GM21576 (cell line): ENCODE measurements at regions not wholly inside any gene's neighbourhood (a gene's known extent, or its start where the extent isn't known, plus 50 kb on each side); places are given as distances from the start of the nearest gene placed in this dataset.
A peak's percentile ranks its signal among the peaks of the same experiment; 100 is the strongest.

ENCODE experiments used
- ATAC-seq: cut with Tn5 transposase; IDR thresholded peaks from one replicate; pipeline ENCODE4 v1.9.1; 2021; ENCODE audit warnings: mild to moderate bottlenecking, moderate library complexity; ENCODE audit not compliant: unreplicated experiment

DNA sequence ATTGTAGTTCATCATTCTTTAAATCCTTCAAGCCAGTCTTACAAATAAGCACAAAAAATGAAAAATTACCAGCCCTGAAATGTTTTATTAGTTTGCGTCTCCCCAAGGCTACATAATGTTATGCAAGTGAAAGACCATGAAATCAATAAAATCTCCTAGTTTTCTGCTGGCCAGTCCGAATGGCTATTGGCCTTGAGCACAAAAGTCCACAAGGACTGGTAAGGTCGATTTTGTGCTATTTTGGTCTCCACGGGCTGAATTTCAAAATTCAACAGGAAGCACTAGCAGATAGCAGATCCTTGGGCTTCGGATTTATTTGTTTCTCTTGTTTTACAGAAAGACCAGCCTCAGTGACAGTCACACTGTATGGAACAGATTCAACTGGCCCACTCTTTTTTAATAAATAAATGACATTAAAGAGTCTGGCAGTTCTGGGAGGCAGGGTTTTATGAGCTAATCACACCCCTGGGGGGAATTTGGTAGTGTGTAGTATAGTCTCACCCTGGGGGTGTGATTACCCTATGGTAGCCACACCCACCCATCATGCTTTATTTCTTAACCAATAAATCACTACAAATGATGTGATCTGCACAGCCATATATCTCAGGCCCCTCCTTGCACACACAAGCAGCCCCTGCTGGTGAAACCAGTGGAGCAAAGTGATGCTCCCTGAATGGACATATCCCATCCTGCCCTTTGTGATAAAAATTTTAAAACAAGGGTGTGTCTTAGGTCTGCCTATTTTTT is 51.1 kb upstream of the TMEM33 start:
- no peak for ATAC-seq

DNA sequence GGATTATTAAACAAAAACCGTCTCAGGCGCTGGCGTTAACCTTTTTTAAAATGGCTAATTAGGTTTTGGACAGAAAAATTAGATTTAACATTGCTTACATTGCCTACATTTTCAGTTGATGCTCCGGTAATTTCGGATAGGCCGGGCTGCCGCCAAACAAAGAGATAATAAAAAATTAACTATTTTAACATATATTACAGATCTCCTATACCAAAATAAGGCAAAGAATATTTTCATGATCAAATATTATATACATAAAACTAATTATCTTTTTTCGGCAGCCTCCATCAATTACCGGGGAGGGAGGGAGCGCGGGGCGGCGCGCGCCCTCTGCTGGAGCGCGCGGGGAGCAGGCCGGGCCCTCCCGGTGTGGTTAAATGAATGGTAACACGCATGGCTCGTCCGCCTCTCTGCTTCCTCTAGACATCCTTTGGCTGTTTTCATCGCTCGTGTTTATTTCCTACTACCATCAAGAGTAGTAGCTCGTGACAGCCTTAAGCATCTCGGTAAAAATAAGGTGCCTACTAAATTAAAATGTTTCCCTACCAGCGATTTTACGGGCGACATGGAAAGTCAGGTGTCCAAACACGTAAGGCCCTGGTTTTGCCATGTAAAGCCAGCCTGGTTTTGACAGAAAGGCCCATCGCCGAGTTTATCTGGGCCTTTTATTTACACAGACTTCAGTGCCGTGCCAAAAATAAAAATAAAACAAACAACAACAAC is 52.4 kb upstream of the TMEM33 start:
- peak; percentile 60 for ATAC-seq

DNA sequence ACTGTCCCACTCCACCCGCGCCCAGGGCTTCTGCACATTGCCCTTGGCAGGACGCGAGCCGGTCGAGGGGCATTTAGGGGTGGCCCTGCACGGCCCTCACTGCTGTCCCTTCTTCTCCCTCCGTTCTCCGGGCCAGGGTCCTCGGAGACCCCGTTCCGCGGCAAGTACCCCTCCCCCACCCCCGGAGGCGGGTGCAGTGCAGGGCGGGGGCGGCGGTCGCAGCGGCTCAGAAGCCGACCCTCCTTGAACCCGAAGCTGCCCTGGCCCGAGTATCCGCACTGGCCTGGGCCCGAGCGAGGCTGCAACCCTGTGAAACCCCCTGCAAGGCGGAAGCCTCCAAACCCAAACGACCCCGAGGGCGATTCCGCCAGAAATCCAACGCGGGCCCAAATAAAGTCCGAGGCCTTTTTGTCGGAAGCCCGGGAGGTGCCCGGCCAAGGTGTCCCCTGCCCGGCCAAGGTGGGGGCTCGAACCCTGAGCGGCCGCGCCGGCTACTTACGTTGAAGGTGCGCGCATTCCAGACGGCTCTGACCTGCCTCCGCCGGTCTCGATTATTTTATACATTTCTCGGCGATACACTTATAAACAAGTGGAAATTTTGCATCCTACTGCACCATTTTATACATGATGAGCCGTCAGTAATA is 53.1 kb upstream of the TMEM33 start:
- no peak for ATAC-seq

DNA sequence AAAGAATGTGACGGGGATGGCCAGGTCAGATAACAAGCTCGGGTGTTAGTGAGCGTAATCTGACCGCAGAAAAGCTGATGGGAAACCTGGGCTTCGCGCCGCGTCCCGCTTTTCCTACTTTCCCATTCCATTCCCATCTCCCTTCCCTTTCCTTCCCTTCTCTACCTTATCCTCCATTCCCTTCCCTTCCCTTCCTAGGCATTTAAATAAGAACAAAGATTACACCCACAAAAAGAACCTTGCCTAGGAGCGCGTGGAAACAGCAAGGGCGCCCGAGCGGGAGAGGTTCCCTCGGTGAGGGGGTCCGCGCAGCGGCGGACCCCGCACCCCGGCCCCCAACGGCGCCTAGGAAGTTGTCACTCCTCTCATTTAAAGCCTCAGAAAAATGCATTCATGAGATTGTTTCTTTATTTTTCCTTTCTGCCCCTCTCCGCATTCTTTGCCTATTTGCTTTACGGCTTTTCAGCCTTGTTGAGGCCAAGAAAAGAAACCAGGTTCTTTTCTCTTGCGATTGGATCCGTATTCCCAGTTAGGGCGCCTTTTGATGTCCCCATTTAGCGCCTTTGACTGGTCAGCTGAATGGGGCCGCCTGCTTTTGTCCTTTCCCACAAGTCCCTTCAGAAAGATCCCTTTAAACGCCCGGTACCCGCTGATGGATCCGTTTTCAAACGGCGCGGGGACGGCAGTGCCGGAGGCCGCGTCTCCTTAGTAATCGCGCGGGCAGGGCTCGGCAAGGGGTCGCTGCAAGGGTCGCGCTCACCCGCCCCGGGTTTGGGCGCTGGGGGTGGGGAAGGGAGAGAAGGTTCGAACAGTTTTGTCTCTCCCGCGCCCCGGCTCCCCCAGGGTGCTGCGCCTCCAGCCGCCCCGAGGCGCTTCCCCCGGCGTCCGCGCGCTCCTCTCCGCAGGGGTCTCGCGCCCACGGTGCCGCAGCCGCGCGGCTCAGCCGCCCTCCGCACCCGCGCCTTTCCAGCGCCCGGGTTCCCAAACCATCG is 54.1 kb upstream of the TMEM33 start:
- ATAC-seq = no peak

DNA sequence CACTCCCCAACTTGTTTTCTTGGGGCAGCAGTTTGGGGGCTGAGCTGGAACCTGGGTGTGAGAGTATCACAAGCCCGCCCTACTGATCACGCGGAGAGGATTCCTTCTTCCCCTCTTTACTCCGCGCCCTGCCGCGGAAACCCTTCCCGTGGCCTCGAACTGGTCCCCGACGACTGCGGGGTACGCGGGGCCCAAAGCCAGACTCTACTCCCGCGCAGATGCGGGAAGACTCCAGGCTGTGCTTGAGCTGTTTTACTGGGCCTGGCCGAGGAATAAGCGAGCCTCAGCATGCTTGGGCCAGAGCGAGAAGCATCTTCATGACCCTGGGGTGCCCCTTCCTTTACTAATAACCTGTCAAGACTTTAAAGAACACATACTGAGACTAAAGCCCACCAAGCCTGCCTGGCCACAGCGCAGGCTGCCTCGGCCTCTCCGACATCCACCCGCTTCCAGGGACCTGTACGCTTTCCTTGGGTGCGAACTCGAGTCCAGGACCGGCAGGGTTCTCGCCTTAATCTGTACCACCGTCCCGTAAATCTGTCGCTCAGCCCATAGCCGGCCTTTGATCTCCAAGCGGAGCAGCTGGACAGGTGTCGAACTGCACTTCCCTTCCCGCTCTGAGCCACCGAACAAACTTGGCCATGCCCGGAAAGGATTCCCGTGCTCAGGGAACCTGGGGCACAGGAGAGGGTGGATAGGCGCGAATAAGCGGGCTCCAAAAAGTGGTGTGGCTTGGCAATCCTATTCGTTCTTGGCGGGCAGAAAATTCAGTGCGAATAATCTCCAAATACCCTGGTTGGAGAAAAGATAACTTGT is 55.0 kb upstream of the TMEM33 start:
- ATAC-seq = no peak

DNA sequence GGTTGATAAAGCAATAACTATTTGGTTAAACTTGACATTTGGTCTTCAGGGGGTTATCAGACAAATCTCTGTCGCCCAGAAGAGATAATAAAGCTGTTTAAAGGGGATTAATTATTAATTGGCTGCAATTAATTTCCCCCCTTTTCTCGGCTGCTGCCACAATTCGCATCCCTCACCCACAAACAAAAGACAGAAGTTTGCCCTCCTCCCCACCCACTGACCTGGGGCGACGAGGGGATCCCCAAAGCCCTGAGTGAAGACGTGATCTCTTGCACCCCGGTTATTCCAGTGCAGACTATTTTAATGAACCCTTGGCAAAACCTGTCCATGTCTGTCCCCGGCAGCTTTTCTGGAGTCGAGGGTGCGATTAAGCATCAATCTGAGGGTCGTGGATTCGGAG is 55.7 kb upstream of the TMEM33 start:
- ATAC-seq = no peak

DNA sequence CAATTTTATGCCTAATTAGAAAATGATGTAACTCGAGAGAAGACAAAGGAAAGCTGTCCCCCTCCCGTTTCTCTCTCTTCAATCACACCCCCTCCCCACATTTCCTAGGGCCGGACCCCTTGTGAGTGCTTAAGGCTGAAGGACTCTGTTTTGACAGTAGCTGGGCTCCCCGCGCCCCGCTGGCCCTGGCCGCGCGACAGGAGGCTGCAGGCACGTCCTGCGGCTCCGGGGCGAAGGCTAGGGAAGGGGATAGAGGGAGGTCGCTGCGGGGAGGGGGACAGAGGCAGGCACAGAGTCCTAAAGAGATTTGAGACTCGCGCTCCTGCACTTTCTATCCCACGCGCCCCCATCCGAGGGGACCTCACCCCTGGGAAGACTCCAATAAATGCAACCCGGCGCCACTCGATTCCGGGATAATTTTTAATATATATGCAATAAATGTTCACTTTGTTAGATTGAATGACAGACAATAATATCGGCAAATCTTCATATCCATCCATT is 56.2 kb upstream of the TMEM33 start:
- ATAC-seq = no peak

DNA sequence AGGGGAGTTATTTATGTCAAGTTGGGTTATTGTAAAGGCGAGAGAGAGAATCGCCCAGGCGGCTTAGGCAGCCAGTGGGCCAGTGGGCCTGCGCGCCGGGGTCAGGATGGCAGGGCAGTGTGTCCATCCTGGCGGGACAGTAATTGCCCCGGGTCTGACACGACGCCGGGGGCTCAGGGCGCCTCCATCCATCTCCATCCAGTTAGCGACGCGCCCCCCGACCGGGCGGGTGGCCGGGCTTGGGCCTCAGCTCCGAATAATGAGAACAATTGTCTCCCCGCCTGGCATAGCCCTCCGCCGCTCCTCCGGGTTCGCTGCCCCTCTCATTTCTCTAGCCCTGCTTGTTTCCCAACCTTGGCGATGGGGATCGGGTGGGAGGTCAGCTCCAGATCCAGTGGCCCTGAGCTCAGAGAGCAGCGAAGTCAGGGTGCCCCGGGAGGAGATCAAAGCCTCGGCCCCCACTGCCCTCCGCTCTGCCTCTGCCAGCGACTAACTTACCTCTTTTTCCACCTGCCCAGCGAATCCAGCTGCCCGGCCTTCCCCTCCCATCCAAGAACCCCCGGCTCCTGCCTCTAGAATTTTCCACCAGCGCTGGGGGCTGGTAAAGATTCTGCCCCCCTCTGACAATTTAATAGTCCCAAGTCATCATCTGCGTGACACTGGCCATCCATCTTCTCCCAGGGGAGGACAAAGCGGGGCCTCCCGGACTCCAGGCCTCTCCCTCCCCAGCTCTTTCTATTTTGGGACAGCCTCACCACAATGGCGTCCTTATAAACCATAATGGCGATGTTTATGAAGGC is 56.9 kb upstream of the TMEM33 start:
- ATAC-seq = no peak

DNA sequence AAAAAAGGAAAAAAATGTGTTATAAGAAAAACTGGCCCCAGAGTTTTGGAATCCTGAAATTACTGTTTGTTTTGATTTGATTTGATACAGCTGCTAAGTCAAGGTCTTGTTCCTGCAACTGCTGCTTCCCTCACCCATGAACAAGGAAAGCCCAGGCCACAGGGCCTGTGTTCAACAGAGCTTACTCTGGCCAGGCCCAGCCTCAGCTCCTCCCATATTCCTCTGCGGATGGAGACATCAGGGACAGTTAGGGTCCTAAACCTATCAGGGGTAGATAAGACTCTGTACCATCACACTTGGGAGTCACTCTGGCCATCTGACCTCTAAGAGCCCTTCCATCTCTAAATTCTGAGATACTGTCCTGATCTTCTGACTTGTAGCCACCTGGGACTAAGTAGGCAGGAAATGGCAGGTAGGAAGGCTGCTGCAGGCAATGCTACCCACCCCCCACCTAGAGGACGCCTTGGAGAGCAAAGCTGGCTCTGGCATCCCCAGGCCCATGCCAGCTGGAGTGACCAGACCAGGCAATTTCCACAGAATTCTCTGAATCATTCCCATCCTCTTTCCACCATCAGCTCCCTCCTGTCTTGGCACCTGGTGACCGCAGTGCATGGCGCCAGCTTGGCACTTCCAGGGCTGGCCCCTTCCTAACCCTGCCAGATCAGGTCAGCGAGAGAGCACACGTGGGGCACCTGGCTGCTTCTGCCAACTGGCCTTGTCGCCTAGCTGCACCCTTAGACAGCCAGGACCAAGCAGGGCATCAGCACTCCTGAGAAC is 58.0 kb upstream of the TMEM33 start:
- ATAC-seq = no peak

DNA sequence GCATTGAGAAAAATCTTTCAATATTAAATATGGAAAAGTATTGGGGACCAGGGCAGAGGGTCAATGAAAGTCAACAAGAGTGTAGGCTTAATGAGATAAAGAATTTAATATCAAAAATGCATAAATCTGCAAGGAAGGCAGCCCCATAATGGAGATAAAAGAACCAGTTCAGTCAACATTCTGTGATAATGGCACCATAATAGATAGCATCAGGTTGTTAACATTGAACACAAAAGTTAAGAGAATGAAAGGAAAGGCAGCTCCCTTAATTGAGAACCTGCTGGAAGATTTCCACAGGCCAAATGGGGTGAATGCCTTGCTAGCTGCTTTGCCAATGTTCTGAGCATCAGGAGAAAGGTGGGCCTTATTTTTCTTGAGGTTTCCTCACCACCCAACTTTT is 60.4 kb upstream of the TMEM33 start:
- no peak for ATAC-seq

DNA sequence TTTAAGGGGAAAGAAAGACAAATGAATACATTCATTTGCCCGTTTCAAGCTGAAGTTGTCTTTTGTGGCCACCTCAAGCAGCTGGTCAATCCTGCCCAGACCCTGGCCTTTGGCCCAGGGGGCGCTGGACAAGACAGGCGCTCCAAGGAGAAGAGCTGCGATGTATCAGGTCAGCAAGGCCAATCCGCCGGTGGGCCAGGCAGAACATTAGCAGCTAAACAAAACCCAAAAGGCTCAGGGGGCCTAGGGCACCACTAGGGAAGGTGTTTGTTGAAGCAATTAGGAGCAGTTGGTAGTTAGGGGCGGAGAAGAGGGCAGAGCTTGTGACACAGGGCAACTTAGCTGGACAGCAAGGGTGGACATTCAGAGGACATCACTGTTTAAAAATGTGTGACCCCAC is 60.8 kb upstream of the TMEM33 start:
- ATAC-seq = no peak

DNA sequence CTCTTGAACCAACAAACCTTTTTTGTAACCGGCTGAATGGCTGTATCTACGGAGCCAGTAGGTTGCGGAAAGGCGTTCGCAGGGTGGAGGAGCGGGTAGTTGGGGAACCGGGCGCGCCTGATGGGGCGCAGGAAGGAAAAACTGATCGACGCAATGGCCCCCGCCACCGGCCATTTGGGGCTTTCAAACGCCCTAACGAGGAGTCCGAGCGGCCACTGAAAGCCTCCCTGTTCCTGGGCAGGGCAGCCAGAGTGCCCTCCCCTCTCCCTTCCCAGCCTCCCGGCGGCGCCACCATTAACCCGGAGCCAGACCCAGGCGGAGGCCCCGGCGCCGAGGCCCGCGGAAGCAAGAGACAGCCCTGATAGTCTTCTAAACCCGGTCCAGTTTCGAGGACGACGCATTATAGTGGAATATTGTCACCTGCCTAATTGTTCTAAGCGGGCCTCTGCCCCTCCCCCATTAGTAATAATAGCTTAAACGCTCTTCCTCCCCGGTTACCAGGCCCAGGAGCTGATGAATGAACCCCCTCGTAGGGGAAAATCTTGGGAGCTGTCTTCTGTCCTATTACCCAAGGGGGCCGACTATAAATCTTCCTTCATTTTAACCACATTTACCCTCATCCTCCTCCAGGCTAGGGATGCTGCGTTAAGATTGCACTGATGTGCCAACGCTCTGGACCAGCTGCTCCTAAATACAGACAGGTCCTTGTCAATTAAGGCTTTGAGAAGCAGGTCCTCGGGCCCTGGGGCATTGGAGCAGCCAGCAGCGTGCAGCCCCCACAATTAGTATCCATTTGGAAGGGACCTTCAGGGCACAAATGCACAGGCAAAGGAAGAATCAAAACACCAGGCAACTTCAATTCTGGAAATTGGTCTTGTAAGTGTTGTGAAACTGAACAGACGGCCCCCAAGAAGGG is 61.6 kb upstream of the TMEM33 start:
- ATAC-seq = no peak

DNA sequence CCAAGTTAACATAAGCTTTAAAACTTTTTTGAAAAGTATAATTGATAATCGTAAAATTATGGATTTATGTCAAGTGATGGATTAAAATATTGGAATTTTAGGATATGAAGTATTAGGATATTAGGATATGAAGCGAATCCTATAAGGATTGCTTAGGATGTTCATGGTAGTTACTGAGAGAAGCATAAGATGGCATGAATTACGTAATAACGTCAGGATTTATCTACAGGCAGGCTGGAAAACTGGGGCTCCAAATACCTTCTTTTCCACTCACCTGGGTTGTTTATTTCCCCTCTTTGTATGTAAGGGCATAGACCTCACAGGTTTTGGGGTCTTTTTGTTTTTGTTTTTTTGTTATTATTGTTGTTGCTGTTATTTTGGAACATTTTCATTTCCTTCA is 65.2 kb upstream of the TMEM33 start:
- ATAC-seq = no peak

DNA sequence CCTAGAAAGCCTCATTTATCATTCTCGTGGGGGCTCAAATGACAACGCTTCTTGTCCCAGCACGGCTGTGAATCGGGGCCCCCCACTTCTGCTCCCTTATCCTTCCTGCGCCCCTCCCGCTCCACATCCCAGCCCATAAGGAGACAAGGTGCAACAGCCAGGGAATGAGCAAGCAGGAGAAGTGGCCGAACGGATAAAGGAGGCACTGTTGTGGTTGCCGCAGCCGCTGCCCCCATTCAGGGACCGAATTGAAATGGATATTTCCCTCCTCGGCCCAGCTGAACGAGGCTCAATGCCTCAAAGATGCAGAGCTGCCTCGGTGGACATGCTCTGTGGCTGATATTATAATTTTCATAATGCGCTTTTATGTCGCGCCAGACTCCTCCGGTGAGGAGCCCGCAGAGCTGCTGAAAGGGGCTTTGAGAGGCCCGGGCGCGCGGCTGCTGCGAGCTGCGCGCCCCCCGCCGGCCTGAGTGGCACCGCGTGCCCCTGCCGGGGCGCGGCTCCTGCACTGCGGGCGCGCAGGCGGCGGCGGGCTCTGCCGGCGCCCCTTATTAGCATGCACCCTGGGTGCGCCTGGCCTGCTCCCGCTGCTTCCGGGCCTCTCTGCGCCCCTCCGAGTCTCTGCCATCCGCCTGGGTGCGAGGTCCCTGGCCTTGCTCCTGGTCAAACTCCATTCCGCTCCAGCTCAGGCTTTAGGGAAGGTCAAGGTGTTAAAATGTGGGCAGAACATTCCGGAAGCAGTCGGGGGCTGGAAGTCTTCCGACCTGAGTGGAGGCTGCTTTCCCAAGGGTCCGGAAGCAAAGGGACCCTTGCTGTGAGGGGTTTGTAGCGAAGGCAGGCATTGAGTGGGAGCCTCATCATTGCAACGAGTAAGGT is 68.2 kb upstream of the TMEM33 start:
- no peak for ATAC-seq

DNA sequence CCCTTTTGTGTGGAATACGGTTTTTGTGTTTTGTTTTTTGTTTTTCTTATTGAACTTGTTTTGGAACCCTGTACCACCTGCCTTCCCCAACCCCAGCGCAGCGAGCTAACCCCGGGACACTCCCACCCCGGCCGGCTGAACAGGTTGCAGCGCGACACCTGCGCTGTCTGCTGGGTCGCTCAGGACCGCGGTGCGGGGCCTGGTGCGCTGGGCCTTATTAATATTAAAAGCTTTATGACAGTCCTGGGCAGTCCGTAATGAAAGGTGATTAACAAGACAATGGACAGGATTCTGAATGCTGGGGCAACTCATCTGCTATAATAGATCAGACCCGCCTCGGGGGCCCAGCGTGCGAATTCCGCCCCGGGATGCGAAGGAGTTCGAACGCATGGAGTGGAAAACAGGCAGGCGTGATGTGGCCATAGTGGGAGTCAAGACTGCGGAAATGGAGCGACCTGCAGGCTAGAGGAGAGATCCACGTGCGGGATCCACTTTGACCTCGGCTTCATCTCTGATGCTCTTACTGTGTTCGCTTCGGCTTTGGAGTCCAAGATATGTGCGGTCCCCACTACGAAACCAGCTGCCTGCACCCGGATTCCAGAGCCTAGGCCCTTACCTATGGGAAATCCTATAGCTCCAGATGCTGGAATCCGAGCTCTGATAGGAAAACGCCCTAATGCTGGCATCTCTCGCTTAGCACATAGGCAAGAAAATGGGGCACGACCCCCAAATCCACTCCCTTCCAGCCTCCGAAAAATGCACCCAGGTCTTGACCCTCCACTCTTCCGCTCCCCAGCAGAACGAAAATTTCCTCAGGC is 69.0 kb upstream of the TMEM33 start:
- no peak for ATAC-seq
